ENCODE measurements at regions not wholly inside any gene's neighbourhood (a gene's known extent, or its start where the extent isn't known, plus 50 kb on each side); places are given as distances from the start of the nearest gene placed in this dataset.

DNA sequence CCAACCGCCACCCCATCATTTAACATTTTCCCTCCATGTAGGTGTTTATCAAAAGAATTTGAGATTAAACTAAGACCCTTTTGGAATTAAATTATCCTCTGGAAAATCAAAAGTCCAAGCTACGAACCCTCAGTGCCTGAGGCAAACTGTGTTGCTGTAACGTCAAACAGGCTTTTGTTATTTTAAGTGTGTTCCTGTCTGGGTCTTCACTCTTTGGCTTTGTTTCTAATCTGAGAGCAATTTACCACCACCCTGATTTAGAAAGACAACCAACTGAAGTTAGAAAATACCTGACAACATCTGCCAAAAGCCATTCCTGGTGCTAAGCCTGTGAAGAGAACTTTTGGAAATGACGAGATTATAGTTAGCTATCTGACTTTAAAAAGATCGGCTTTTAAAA, 199.9 kb downstream of the DIRAS2 start:
- TF ChIP-seq, protein P1, sequence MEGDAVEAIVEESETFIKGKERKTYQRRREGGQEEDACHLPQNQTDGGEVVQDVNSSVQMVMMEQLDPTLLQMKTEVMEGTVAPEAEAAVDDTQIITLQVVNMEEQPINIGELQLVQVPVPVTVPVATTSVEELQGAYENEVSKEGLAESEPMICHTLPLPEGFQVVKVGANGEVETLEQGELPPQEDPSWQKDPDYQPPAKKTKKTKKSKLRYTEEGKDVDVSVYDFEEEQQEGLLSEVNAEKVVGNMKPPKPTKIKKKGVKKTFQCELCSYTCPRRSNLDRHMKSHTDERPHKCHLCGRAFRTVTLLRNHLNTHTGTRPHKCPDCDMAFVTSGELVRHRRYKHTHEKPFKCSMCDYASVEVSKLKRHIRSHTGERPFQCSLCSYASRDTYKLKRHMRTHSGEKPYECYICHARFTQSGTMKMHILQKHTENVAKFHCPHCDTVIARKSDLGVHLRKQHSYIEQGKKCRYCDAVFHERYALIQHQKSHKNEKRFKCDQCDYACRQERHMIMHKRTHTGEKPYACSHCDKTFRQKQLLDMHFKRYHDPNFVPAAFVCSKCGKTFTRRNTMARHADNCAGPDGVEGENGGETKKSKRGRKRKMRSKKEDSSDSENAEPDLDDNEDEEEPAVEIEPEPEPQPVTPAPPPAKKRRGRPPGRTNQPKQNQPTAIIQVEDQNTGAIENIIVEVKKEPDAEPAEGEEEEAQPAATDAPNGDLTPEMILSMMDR (IDR thresholded peaks at IDR 0.05; ENCODE audit: low read depth, low read length), result no peak
- Histone ChIP-seq H3K27me3 (peaks cover 2% of the 10 kb centered on the region), H3K36me3 (no peaks in the 10 kb centered on the region), H3K4me3 (ENCODE audit: low read depth, low read length) (no peak overlapping the region), H3K4me1 (no peaks in the 10 kb centered on the region), H3K9me3 (no peaks in the 10 kb centered on the region)
- DNase-seq, result no peak

- TF ChIP-seq, protein P1 (IDR thresholded peaks at IDR 0.05; ENCODE audit: low read depth, low read length), result no peak
- H3K27me3 ChIP-seq, result no peaks in the 10 kb centered on the region; the same call in 1 of the 2 replicates
- no peaks in the 10 kb centered on the region for H3K9me3 ChIP-seq
- no peaks in the 10 kb centered on the region for H3K36me3 ChIP-seq
- H3K4me1 ChIP-seq, result no peaks in the 10 kb centered on the region
- DNase-seq, result no peak
- H3K4me3 ChIP-seq (ENCODE audit: low read depth, low read length), result no peak overlapping the region
Observed at GRCh38 chr9:90444609-90445204, 197.9 kb downstream of the DIRAS2 start.

DNA sequence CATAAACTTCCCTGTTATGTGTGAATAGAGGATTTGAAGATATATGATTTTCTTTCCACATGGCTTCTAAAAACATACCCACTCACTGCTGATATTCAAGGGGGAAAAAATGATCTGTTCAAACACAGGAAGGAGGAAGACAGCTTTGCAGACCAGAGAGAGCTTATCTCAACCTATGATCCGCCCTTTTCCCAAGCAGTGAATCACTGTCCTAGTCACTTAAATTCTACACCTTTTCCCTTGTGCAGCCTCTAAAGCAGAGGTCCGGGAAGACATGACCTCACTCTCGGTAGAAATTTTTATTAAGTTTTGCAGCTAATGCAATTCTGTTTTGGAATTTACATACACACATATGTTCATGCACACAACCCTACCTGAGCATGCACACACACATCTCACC, 197.2 kb downstream of the DIRAS2 start:
- Histone ChIP-seq H3K36me3 (no peaks in the 10 kb centered on the region), H3K4me3 (ENCODE audit: low read depth, low read length) (no peak overlapping the region), H3K9me3 (no peaks in the 10 kb centered on the region), H3K27me3 (no peaks in the 10 kb centered on the region; the same call in 1 of the 2 replicates), H3K4me1 (no peaks in the 10 kb centered on the region)
- TF ChIP-seq, protein P1 (IDR thresholded peaks at IDR 0.05; ENCODE audit: low read depth, low read length), result no peak
- DNase-seq, result no peak

GRCh38 chr9:90446200-90446948, 196.2 kb downstream of the DIRAS2 start:
- Histone ChIP-seq H3K27me3 (no peaks in the 10 kb centered on the region; the same call in 1 of the 2 replicates), H3K9me3 (no peaks in the 10 kb centered on the region), H3K4me1 (no peaks in the 10 kb centered on the region), H3K4me3 (ENCODE audit: low read depth, low read length) (no peak overlapping the region), H3K36me3 (no peaks in the 10 kb centered on the region)
- no peak for DNase-seq
- TF ChIP-seq, protein P1 (IDR thresholded peaks at IDR 0.05; ENCODE audit: low read depth, low read length), result no peak

GRCh38 chr9:90447773-90448172, 194.9 kb downstream of the DIRAS2 start:
- TF ChIP-seq, protein P1 (IDR thresholded peaks at IDR 0.05; ENCODE audit: low read depth, low read length), result no peak
- Histone ChIP-seq H3K4me1 (no peaks in the 10 kb centered on the region), H3K27me3 (no peaks in the 10 kb centered on the region; the same call in 1 of the 2 replicates), H3K9me3 (no peaks in the 10 kb centered on the region), H3K4me3 (ENCODE audit: low read depth, low read length) (no peak overlapping the region), H3K36me3 (no peaks in the 10 kb centered on the region)
- no peak for DNase-seq
